ENCODE measurements at regions not wholly inside any gene's neighbourhood (a gene's known extent, or its start where the extent isn't known, plus 50 kb on each side); places are given as distances from the start of the nearest gene placed in this dataset.

GRCh38 chr9:90340421-90340820, 302.2 kb downstream of the DIRAS2 start:
- DNase-seq, result no peak

- DNase-seq, result no peak
These were observed 300.0 kb downstream of the DIRAS2 start for GRCh38 chr9:90342607-90343006.

GRCh38 chr9:90343366-90343765, 299.3 kb downstream of the DIRAS2 start:
- no peak for DNase-seq

GRCh38 chr9:90343991-90344390, 298.6 kb downstream of the DIRAS2 start:
- peak in 1 of 51 donors; percentile 5 for DNase-seq

GRCh38 chr9:90365666-90366065, 277.0 kb downstream of the DIRAS2 start:
- DNase-seq, result no peak

- peak in 1 of 51 donors; percentile 28 for DNase-seq
These were observed 274.4 kb downstream of the DIRAS2 start for GRCh38 chr9:90368241-90368640.

GRCh38 chr9:90368928-90369327, 273.7 kb downstream of the DIRAS2 start:
- peak in 1 of 51 donors; percentile 8 for DNase-seq

- DNase-seq, result no peak
These were observed 262.9 kb downstream of the DIRAS2 start for GRCh38 chr9:90379771-90380170.

- no peak for DNase-seq
These were observed 257.5 kb downstream of the DIRAS2 start for GRCh38 chr9:90385146-90385545.

- no peak for DNase-seq
These were observed 249.1 kb downstream of the DIRAS2 start for GRCh38 chr9:90393365-90394152.

- no peak for DNase-seq
These were observed 247.8 kb downstream of the DIRAS2 start for GRCh38 chr9:90394871-90395270.

- no peak for DNase-seq
These were observed 242.5 kb downstream of the DIRAS2 start for GRCh38 chr9:90400091-90400490.

- DNase-seq, result no peak
These were observed 234.0 kb downstream of the DIRAS2 start for GRCh38 chr9:90408659-90409058.

GRCh38 chr9:90419221-90419851, 223.3 kb downstream of the DIRAS2 start:
- DNase-seq, result no peak

- no peak for DNase-seq
These were observed 222.4 kb downstream of the DIRAS2 start for GRCh38 chr9:90420211-90420610.

- no peak for DNase-seq
These were observed 221.7 kb downstream of the DIRAS2 start for GRCh38 chr9:90420768-90421513.

GRCh38 chr9:90421786-90422185, 220.8 kb downstream of the DIRAS2 start:
- DNase-seq, result no peak

GRCh38 chr9:90423661-90424193, 218.9 kb downstream of the DIRAS2 start:
- DNase-seq, result no peak

- DNase-seq, result no peak
These were observed 214.1 kb downstream of the DIRAS2 start for GRCh38 chr9:90428517-90428916.

GRCh38 chr9:90432951-90433350, 209.7 kb downstream of the DIRAS2 start:
- DNase-seq, result peak in 1 of 51 donors; percentile 19

- peak in 2 of 51 donors; percentile 3 to 19 for DNase-seq
These were observed 209.2 kb downstream of the DIRAS2 start for GRCh38 chr9:90433398-90433941.

- no peak for DNase-seq
These were observed 200.8 kb downstream of the DIRAS2 start for GRCh38 chr9:90441814-90442213.

Data from hypothalamus (tissue), 51 donors.